WTC11 (cell line): ENCODE measurements at regions not wholly inside any gene's neighbourhood (a gene's known extent, or its start where the extent isn't known, plus 50 kb on each side); places are given as distances from the start of the nearest gene placed in this dataset.

ENCODE experiments used
- ATAC-seq: fragments of 200-7000 bp; cut with Tn5 transposase; 2 replicates; pipeline ENCODE4 v1.10.0; 2021; ENCODE audit warnings: mild to moderate bottlenecking, moderate library complexity
- CTCF ChIA-PET: fragments of 300-600 bp; sonication (Branson Sonifier 250); formaldehyde crosslinking; loops from one replicate; lab custom pipeline; 2021; ENCODE audit warnings: antibody characterized with exemption; lab: Charles Lee
- POLR2A ChIA-PET: fragments of 350-600 bp; sonication (Branson Sonifier 250); formaldehyde crosslinking; loops from one replicate; lab custom pipeline; 2021; ENCODE audit warnings: antibody characterized with exemption; lab: Charles Lee
- DNase-seq: peaks from one replicate; pipeline ENCODE4 v3.0.0; 2021; ENCODE audit warnings: low spot score
- H3K27ac Mint-ChIP-seq: 2 replicates; pipeline ENCODE4 v1.8.0; 2021; ENCODE audit warnings: mixed read lengths
- H3K27me3 Mint-ChIP-seq: 2 replicates; pipeline ENCODE4 v1.8.0; 2021; ENCODE audit warnings: low read depth, mild to moderate bottlenecking, moderate library complexity, mixed read lengths
- H3K36me3 Mint-ChIP-seq: 2 replicates; pipeline ENCODE4 v1.8.0; 2021; ENCODE audit warnings: mixed read lengths
- H3K4me1 Mint-ChIP-seq: 2 replicates; pipeline ENCODE4 v1.8.0; 2022; ENCODE audit warnings: mixed read lengths
- H3K4me3 Mint-ChIP-seq: 2 replicates; pipeline ENCODE4 v1.8.0; 2021; ENCODE audit warnings: mild to moderate bottlenecking, moderate library complexity, mixed read lengths
- H3K9me3 Mint-ChIP-seq: 2 replicates; pipeline ENCODE4 v1.8.0; 2021; ENCODE audit warnings: mixed read lengths
- AR ChIP-seq: fragments of 250-450 bp; sonication (Bioruptor Pico); IDR thresholded peaks from 2 replicates; pipeline ENCODE4 v1.9.0; 2021; ENCODE audit warnings: mild to moderate bottlenecking
- ATF6 ChIP-seq: sonication (generic); formaldehyde crosslinking; IDR thresholded peaks from 2 replicates; pipeline ENCODE4 v1.8.1; 2023; ENCODE audit warnings: mild to moderate bottlenecking, missing genetic modification reagents
- CBFB ChIP-seq: sonication (generic); formaldehyde crosslinking; IDR thresholded peaks from 2 replicates; pipeline ENCODE4 v1.8.1; 2022; ENCODE audit warnings: mild to moderate bottlenecking, low read depth, missing genetic modification reagents
- CDX4 ChIP-seq: fragments of 250-450 bp; sonication (Bioruptor Pico); IDR thresholded peaks from 2 replicates; pipeline ENCODE4 v1.9.0; 2021; ENCODE audit warnings: moderate library complexity, mild to moderate bottlenecking, inconsistent platforms, borderline replicate concordance
- EMX1 ChIP-seq: fragments of 250-450 bp; sonication (Bioruptor Pico); IDR thresholded peaks from 2 replicates; pipeline ENCODE4 v1.8.0; 2021; ENCODE audit warnings: mild to moderate bottlenecking
- FOXK1 ChIP-seq: sonication (generic); formaldehyde crosslinking; IDR thresholded peaks from 2 replicates; pipeline ENCODE4 v1.8.0; 2022; ENCODE audit warnings: mild to moderate bottlenecking, moderate library complexity, missing genetic modification reagents
- FOXP1 ChIP-seq: sonication (generic); formaldehyde crosslinking; IDR thresholded peaks from 2 replicates; pipeline ENCODE4 v1.8.0; 2022; ENCODE audit warnings: missing genetic modification reagents, mild to moderate bottlenecking, moderate library complexity, borderline replicate concordance
- JAZF1 ChIP-seq: fragments of 250-450 bp; sonication (Bioruptor Pico); IDR thresholded peaks from 2 replicates; pipeline ENCODE4 v1.9.0; 2021; ENCODE audit warnings: moderate library complexity, mild to moderate bottlenecking, inconsistent platforms
- KAT7 ChIP-seq: sonication (generic); formaldehyde crosslinking; IDR thresholded peaks from 2 replicates; pipeline ENCODE4 v1.8.1; 2023; ENCODE audit warnings: missing genetic modification reagents, mild to moderate bottlenecking, borderline replicate concordance
- MXD4 ChIP-seq: fragments of 250-450 bp; sonication (Bioruptor Pico); IDR thresholded peaks from 2 replicates; pipeline ENCODE4 v1.8.0; 2021; ENCODE audit warnings: mild to moderate bottlenecking, moderate library complexity, borderline replicate concordance
- MYBL2 ChIP-seq: sonication (generic); formaldehyde crosslinking; IDR thresholded peaks from 2 replicates; pipeline ENCODE4 v1.8.1; 2023; ENCODE audit warnings: mild to moderate bottlenecking, moderate library complexity, missing genetic modification reagents
- NFE2L1 ChIP-seq: sonication (generic); formaldehyde crosslinking; IDR thresholded peaks from 2 replicates; pipeline ENCODE4 v1.8.1; 2023; ENCODE audit warnings: missing genetic modification reagents
- OVOL2 ChIP-seq: fragments of 250-450 bp; sonication (Bioruptor Pico); IDR thresholded peaks from 2 replicates; pipeline ENCODE4 v1.9.0; 2021; ENCODE audit warnings: mild to moderate bottlenecking, borderline replicate concordance
- PRRX2 ChIP-seq: fragments of 250-450 bp; sonication (Bioruptor Pico); IDR thresholded peaks from 2 replicates; pipeline ENCODE4 v1.8.0; 2021; ENCODE audit warnings: mild to moderate bottlenecking
- TEAD1 ChIP-seq: sonication (generic); formaldehyde crosslinking; IDR thresholded peaks from 2 replicates; pipeline ENCODE4 v1.8.0; 2022; ENCODE audit warnings: mild to moderate bottlenecking, missing genetic modification reagents
- ZBTB21 ChIP-seq: sonication (generic); formaldehyde crosslinking; IDR thresholded peaks from 2 replicates; pipeline ENCODE4 v1.8.1; 2023; ENCODE audit warnings: mild to moderate bottlenecking, missing genetic modification reagents, borderline replicate concordance
- ZNF317 ChIP-seq: sonication (generic); formaldehyde crosslinking; IDR thresholded peaks from 2 replicates; pipeline ENCODE4 v1.8.1; 2023; ENCODE audit warnings: low read depth, mild to moderate bottlenecking, moderate library complexity, missing genetic modification reagents, borderline replicate concordance
- ZNF423 ChIP-seq: fragments of 250-450 bp; sonication (Bioruptor Pico); IDR thresholded peaks from 2 replicates; pipeline ENCODE4 v2.1.2; 2022; ENCODE audit warnings: mild to moderate bottlenecking, moderate library complexity
- TF ChIP-seq, protein P1 (sequence below): fragments of 200-600 bp; IDR thresholded peaks from 2 replicates; pipeline ENCODE4 v1.8.0; 2022; ENCODE audit warnings: antibody characterized with exemption
- TF ChIP-seq, protein P2 (sequence below): sonication (generic); formaldehyde crosslinking; IDR thresholded peaks from 2 replicates; pipeline ENCODE4 v1.8.0; 2023; ENCODE audit warnings: mild to moderate bottlenecking, missing genetic modification reagents
- TF ChIP-seq, protein P3 (sequence below): fragments of 250-450 bp; sonication (Bioruptor Pico); IDR thresholded peaks from 2 replicates; pipeline ENCODE4 v1.9.0; 2021; ENCODE audit warnings: mild to moderate bottlenecking

DNA sequence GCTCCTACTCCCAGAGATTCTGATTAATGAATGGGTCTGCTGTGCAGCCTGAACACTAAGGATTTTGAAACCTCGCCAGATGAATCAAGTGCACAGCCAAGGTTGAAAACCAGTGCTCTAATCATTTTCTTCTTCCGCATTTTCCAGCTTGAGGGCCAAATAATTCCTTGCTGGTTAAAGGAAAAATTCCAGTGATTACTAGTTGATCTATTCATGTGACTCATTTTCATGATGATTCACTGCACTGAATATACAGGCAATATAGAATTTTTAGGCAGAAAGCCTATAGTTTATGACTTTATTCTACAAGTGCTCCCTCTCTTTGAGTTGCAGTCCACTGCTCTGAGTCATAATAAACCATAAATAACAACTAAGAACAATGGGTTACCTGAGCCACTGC is 80.6 kb upstream of the PROKR2 start:
- no peaks in the 10 kb centered on the region for H3K9me3 Mint-ChIP-seq
- TF ChIP-seq TEAD1 (CRISPR knock-in tag) (no peak), AR (CRISPR knock-in tag) (no peak), ATF6 (no peak), MYBL2 (CRISPR knock-in tag) (no peak), MXD4 (no peak), JAZF1 (CRISPR knock-in tag) (no peak), CDX4 (CRISPR knock-in tag) (no peak), PRRX2 (CRISPR knock-in tag) (no peak)
- TF ChIP-seq, protein P1, sequence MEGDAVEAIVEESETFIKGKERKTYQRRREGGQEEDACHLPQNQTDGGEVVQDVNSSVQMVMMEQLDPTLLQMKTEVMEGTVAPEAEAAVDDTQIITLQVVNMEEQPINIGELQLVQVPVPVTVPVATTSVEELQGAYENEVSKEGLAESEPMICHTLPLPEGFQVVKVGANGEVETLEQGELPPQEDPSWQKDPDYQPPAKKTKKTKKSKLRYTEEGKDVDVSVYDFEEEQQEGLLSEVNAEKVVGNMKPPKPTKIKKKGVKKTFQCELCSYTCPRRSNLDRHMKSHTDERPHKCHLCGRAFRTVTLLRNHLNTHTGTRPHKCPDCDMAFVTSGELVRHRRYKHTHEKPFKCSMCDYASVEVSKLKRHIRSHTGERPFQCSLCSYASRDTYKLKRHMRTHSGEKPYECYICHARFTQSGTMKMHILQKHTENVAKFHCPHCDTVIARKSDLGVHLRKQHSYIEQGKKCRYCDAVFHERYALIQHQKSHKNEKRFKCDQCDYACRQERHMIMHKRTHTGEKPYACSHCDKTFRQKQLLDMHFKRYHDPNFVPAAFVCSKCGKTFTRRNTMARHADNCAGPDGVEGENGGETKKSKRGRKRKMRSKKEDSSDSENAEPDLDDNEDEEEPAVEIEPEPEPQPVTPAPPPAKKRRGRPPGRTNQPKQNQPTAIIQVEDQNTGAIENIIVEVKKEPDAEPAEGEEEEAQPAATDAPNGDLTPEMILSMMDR: no peak
- TF ChIP-seq, all 79 proteins: peak for 0
- Mint-ChIP-seq H3K4me3 (no peak overlapping the region), H3K4me1 (peaks cover 4% of the 10 kb centered on the region; the same call in 1 of the 2 replicates), H3K36me3 (no peaks in the 10 kb centered on the region), H3K27me3 (no peaks in the 10 kb centered on the region; the same call in 1 of the 2 replicates), H3K27ac (no peak overlapping the region)
- CTCF ChIA-PET: no interaction called here
- ATAC-seq (no peak), DNase-seq (no peak)
- POLR2A ChIA-PET: no interaction called here

- Mint-ChIP-seq H3K36me3 (no peaks in the 10 kb centered on the region), H3K9me3 (no peaks in the 10 kb centered on the region), H3K4me3 (no peak overlapping the region), H3K27me3 (no peaks in the 10 kb centered on the region; the same call in 1 of the 2 replicates), H3K4me1 (peaks cover 9% of the 10 kb centered on the region; the same call in 1 of the 2 replicates), H3K27ac (no peak overlapping the region)
- CTCF ChIA-PET: interaction anchor here (1.2 kb wide), 1 partner anchor 34 kb away, joined by 3 read pairs; no protein-coding TSS in a partner anchor
- POLR2A ChIA-PET: no interaction called here
- DNase-seq: no peak
- TF ChIP-seq KAT7 (CRISPR knock-in tag) (no peak), ZNF423 (CRISPR knock-in tag) (no peak), ZBTB21 (CRISPR knock-in tag) (no peak), EMX1 (CRISPR knock-in tag) (no peak), FOXP1 (CRISPR knock-in tag) (no peak), OVOL2 (CRISPR knock-in tag) (no peak), CBFB (CRISPR knock-in tag) (no peak), ZNF317 (CRISPR knock-in tag) (no peak), FOXK1 (CRISPR knock-in tag) (no peak), NFE2L1 (CRISPR knock-in tag) (no peak)
- TF ChIP-seq, protein P2, sequence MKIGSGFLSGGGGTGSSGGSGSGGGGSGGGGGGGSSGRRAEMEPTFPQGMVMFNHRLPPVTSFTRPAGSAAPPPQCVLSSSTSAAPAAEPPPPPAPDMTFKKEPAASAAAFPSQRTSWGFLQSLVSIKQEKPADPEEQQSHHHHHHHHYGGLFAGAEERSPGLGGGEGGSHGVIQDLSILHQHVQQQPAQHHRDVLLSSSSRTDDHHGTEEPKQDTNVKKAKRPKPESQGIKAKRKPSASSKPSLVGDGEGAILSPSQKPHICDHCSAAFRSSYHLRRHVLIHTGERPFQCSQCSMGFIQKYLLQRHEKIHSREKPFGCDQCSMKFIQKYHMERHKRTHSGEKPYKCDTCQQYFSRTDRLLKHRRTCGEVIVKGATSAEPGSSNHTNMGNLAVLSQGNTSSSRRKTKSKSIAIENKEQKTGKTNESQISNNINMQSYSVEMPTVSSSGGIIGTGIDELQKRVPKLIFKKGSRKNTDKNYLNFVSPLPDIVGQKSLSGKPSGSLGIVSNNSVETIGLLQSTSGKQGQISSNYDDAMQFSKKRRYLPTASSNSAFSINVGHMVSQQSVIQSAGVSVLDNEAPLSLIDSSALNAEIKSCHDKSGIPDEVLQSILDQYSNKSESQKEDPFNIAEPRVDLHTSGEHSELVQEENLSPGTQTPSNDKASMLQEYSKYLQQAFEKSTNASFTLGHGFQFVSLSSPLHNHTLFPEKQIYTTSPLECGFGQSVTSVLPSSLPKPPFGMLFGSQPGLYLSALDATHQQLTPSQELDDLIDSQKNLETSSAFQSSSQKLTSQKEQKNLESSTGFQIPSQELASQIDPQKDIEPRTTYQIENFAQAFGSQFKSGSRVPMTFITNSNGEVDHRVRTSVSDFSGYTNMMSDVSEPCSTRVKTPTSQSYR (CRISPR knock-in tag): no peak
- TF ChIP-seq, protein P3, sequence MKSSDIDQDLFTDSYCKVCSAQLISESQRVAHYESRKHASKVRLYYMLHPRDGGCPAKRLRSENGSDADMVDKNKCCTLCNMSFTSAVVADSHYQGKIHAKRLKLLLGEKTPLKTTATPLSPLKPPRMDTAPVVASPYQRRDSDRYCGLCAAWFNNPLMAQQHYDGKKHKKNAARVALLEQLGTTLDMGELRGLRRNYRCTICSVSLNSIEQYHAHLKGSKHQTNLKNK (CRISPR knock-in tag): no peak
- ATAC-seq: no peak
Observed at GRCh38 chr20:5395932-5396727, 79.4 kb upstream of the PROKR2 start.
